Hepatocyte (in vitro differentiated cells): ENCODE measurements at regions not wholly inside any gene's neighbourhood (a gene's known extent, or its start where the extent isn't known, plus 50 kb on each side); places are given as distances from the start of the nearest gene placed in this dataset.

Source experiments
- CTCF ChIP-seq: fragments of 200-600 bp; sonication (generic); IDR thresholded peaks from 2 replicates; pipeline ENCODE4 v1.5.1; 2016; ENCODE audit warnings: antibody characterized with exemption, mild to moderate bottlenecking; ENCODE audit not compliant: poor library complexity
- EZH2phosphoT487 ChIP-seq: fragments of 200-600 bp; sonication (generic); IDR thresholded peaks from one replicate; pipeline ENCODE4 v1.6.1; 2018; ENCODE audit warnings: antibody characterized with exemption, mild to moderate bottlenecking, low read depth, moderate library complexity; ENCODE audit not compliant: unreplicated experiment, severe bottlenecking

DNA sequence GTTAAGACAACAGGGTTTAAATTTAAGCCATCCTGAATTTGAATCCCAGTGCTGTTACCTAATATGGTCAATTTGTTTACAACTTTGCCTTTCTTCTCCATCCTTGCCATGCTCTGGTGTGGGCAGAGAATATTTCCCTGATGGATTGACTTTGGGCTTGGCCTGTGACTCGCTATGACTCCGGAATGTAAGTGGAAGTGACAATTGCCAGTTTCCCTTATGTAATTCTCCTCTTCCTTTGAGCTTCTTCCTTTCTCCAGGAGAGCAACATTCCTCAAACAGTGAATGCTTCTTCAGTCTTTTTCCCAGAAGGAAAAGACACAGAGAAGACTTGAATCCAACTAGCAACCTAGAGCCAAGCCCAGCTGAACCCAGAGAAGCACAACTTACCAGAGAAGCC, 159.1 kb downstream of the LURAP1L start:
- TF ChIP-seq CTCF = no peak
- no peak for TF ChIP-seq EZH2phosphoT487
